ENCODE measurements at regions not wholly inside any gene's neighbourhood (a gene's known extent, or its start where the extent isn't known, plus 50 kb on each side); places are given as distances from the start of the nearest gene placed in this dataset.

DNA sequence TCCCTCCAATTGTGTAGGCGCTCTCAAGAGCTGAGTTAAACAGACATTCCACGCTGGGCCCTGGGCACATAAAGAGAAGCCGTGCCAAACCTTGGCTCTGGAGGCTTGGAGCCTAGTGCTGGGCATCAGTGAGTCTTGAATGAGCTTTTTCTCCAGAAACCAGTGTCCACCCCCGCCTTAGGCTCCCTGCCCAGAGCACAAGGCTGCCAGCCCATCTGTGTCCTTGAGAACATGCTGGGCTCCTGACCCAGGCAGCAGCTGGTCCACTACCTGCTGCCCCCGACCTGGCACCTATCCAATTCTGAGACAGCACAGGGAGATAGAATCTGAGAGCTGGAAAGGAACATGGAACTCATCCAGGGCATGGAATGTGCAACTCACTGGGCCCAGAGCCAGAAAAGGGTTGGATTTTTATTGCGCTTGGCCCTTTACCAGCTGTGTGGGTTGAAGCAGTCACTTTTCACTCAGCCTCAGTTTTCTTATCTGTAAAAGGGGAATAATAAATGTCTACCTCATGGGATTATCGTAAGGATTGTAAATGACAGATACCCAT, 92.4 kb upstream of the CPLX2 start:
- TF ChIP-seq, protein P1, sequence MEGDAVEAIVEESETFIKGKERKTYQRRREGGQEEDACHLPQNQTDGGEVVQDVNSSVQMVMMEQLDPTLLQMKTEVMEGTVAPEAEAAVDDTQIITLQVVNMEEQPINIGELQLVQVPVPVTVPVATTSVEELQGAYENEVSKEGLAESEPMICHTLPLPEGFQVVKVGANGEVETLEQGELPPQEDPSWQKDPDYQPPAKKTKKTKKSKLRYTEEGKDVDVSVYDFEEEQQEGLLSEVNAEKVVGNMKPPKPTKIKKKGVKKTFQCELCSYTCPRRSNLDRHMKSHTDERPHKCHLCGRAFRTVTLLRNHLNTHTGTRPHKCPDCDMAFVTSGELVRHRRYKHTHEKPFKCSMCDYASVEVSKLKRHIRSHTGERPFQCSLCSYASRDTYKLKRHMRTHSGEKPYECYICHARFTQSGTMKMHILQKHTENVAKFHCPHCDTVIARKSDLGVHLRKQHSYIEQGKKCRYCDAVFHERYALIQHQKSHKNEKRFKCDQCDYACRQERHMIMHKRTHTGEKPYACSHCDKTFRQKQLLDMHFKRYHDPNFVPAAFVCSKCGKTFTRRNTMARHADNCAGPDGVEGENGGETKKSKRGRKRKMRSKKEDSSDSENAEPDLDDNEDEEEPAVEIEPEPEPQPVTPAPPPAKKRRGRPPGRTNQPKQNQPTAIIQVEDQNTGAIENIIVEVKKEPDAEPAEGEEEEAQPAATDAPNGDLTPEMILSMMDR (IDR thresholded peaks at IDR 0.05): no peak
- no peak for TF ChIP-seq POLR2A (IDR thresholded peaks at IDR 0.05)
